ENCODE measurements at regions not wholly inside any gene's neighbourhood (a gene's known extent, or its start where the extent isn't known, plus 50 kb on each side); places are given as distances from the start of the nearest gene placed in this dataset.

- Histone ChIP-seq H2BK15ac (ENCODE audit: low read depth, low read length) (no peak overlapping the region), H4K91ac (ENCODE audit: insufficient read depth, low read depth, low read length) (no peak overlapping the region), H3K23ac (ENCODE audit: low read depth, low read length) (no peak overlapping the region), H3K56ac (ENCODE audit: extremely low read depth, insufficient read depth, low read length) (no peak overlapping the region), H4K8ac (ENCODE audit: low read depth in 2 of 2, low read length in 2 of 2) (no peak overlapping the region), H3K79me1 (ENCODE audit: low read depth in 1 of 2, low read length in 2 of 2) (no peaks in the 10 kb centered on the region), H3K18ac (ENCODE audit: low read depth, low read length) (no peak overlapping the region), H2AK5ac (ENCODE audit: low read depth, low read length) (no peak overlapping the region), H2BK120ac (ENCODE audit: low read depth, low read length) (no peak overlapping the region), H3K4me3 (ENCODE audit: insufficient read depth, low read depth, low read length) (no peak overlapping the region), H3K4me1 (ENCODE audit: control insufficient read depth, insufficient read depth, low read length) (no peaks in the 10 kb centered on the region), H3K9me1 (ENCODE audit: insufficient read depth, low read length) (peaks cover 9% of the 10 kb centered on the region; the same call in 1 of the 2 replicates), H3K27me3 (ENCODE audit: control insufficient read depth, insufficient read depth, low read length) (no peaks in the 10 kb centered on the region), H4K5ac (ENCODE audit: low read depth, low read length) (no peak overlapping the region), H3K9me3 (ENCODE audit: control insufficient read depth, insufficient read depth, low read length) (no peaks in the 10 kb centered on the region), H2BK5ac (ENCODE audit: low read depth, low read length, poor library complexity, severe bottlenecking) (no peak overlapping the region), H3K9ac (ENCODE audit: low read depth, low read length) (no peak overlapping the region), H3K14ac (replicated peaks; ENCODE audit: low read depth, low read length) (no peak overlapping the region), H3K27ac (ENCODE audit: insufficient read depth, low read length) (no peak overlapping the region), H2AFZ (replicated peaks; ENCODE audit: low read length, poor library complexity) (peak overlapping the region; percentile 62), H4K20me1 (ENCODE audit: insufficient read depth, low read length) (no peaks in the 10 kb centered on the region), H3K4ac (ENCODE audit: low read depth, low read length) (no peak overlapping the region), H3K36me3 (ENCODE audit: control insufficient read depth, insufficient read depth, low read length) (peaks cover 2% of the 10 kb centered on the region; the same call in 1 of the 2 replicates), H2BK20ac (ENCODE audit: low read depth, low read length) (no peak overlapping the region), H3K4me2 (ENCODE audit: low read depth, low read length) (no peak overlapping the region), H2AK9ac (replicated peaks; ENCODE audit: low read depth, low read length, poor library complexity) (no peak overlapping the region)
- ATAC-seq (ENCODE audit: low read depth) (peak; percentile 29; the same call in 1 of the 2 replicates), DNase-seq (no peak)
- dilution Hi-C loops (cut with HindIII; ENCODE audit: low sequenced_read_pairs, unreplicated experiment): no loop called here
- in situ Hi-C loops (cut with MboI; ENCODE audit: low sequenced_read_pairs): no loop called here
- BruUV-seq (replicated peaks): no TSS peak
- ChIA-PET POLR2A (ENCODE audit: unreplicated experiment) (no interaction called here), CTCF (no interaction called here)
- WGBS, 2 experiments (ENCODE audit: extremely low coverage in 2 of 2, insufficient read length in 1 of 2): 49% methylated on average over 4 of the region's 11 CpGs; no CpG with 5 or more reads in 1 of the 2 experiments
- TF ChIP-seq NFE2L2 (IDR thresholded peaks at IDR 0.05; ENCODE audit: low read depth, low read length) (no peak), BHLHE40 (IDR thresholded peaks at IDR 0.05; ENCODE audit: low read depth, low read length) (no peak), MXI1 (IDR thresholded peaks at IDR 0.05; ENCODE audit: borderline replicate concordance, low read depth, low read length) (no peak), RFX5 (IDR thresholded peaks at IDR 0.05; ENCODE audit: low read depth, low read length) (no peak), ELK1 (IDR thresholded peaks at IDR 0.05; ENCODE audit: borderline replicate concordance, low read depth, low read length) (no peak), POLR2A (IDR thresholded peaks at IDR 0.05; ENCODE audit: low read depth, low read length) (no peak), CEBPB (IDR thresholded peaks at IDR 0.05; ENCODE audit: low read depth, low read length) (no peak), USF2 (IDR thresholded peaks at IDR 0.05; ENCODE audit: low read depth, low read length) (no peak), MAFK (IDR thresholded peaks at IDR 0.05; ENCODE audit: low read depth, low read length) (no peak), MAZ (IDR thresholded peaks at IDR 0.05; ENCODE audit: borderline replicate concordance, low read depth, low read length) (no peak), RCOR1 (IDR thresholded peaks at IDR 0.05; ENCODE audit: insufficient replicate concordance, low read length) (no peak), RAD21 (IDR thresholded peaks at IDR 0.05; ENCODE audit: low read length) (no peak), FOS (IDR thresholded peaks at IDR 0.05; ENCODE audit: low read depth, low read length) (no peak), CTCF (conservative IDR thresholded peaks at IDR 0.05; ENCODE audit: low read depth, low read length) (no peak), SMC3 (IDR thresholded peaks at IDR 0.05; ENCODE audit: low read depth, low read length) (no peak)
- intact Hi-C loops (cut with micrococcal nuclease): no loop called here
Observed at GRCh38 chr16:27650073-27650701, 100.2 kb downstream of the KATNIP start.

Data from IMR-90 (cell line).